Inflammatory macrophage treated with lipopolysaccharide for 4 hours (primary cell): ENCODE measurements at regions not wholly inside any gene's neighbourhood (a gene's known extent, or its start where the extent isn't known, plus 50 kb on each side); places are given as distances from the start of the nearest gene placed in this dataset.
A peak's percentile ranks its signal among the peaks of the same experiment; 100 is the strongest.
"Not testable (repeated sequence)": the region's sequence is repeated elsewhere in the genome, so short reads cannot be mapped to it uniquely, and the experiment has no call there.

Experiments
- DNase-seq: peaks from one replicate; pipeline ENCODE4 v3.0.0-alpha.2; 2020

- DNase-seq, result no peak
Observed at GRCh38 chr14:44873536-44873935, 88.2 kb downstream of the KLHL28 start.

GRCh38 chr14:44866770-44867169, 95.0 kb downstream of the KLHL28 start:
- DNase-seq, result no peak

GRCh38 chr14:44866322-44866721, 95.4 kb downstream of the KLHL28 start:
- DNase-seq, result no peak

- no peak for DNase-seq
Observed at GRCh38 chr14:44863271-44863670, 98.5 kb downstream of the KLHL28 start.

GRCh38 chr14:44854114-44854513, 107.6 kb downstream of the KLHL28 start:
- no peak for DNase-seq

- DNase-seq, result no peak
Observed at GRCh38 chr14:44847526-44848309, 114.0 kb downstream of the KLHL28 start.

GRCh38 chr14:44846232-44846824, 115.4 kb downstream of the KLHL28 start:
- peak; percentile 47 for DNase-seq

GRCh38 chr14:44835928-44836327, 125.8 kb downstream of the KLHL28 start:
- DNase-seq, result not testable (repeated sequence)

- no peak for DNase-seq
Observed at GRCh38 chr14:44833376-44834060, 128.2 kb downstream of the KLHL28 start.

- DNase-seq, result no peak
Observed at GRCh38 chr14:44830371-44830770, 131.4 kb downstream of the KLHL28 start.

GRCh38 chr14:44829021-44829420, 132.7 kb downstream of the KLHL28 start:
- no peak for DNase-seq

GRCh38 chr14:44828023-44828422, 133.7 kb downstream of the KLHL28 start:
- no peak for DNase-seq

GRCh38 chr14:44820230-44820964, 141.3 kb downstream of the KLHL28 start:
- no peak for DNase-seq

- no peak for DNase-seq
Observed at GRCh38 chr14:44814196-44814595, 147.6 kb downstream of the KLHL28 start.

GRCh38 chr14:44812672-44813071, 149.1 kb downstream of the KLHL28 start:
- no peak for DNase-seq

- DNase-seq, result no peak
Observed at GRCh38 chr14:44804391-44804790, 157.4 kb downstream of the KLHL28 start.

- peak; percentile 19 for DNase-seq
Observed at GRCh38 chr14:44803239-44803905, 158.4 kb downstream of the KLHL28 start.

GRCh38 chr14:44798386-44799242, 163.1 kb downstream of the KLHL28 start:
- no peak for DNase-seq

GRCh38 chr14:44795725-44796124, 166.0 kb downstream of the KLHL28 start:
- no peak for DNase-seq

- DNase-seq, result no peak
Observed at GRCh38 chr14:44791730-44792129, 170.0 kb downstream of the KLHL28 start.

- DNase-seq, result no peak
Observed at GRCh38 chr14:44788612-44789011, 173.1 kb downstream of the KLHL28 start.

GRCh38 chr14:44785096-44785495, 176.7 kb downstream of the KLHL28 start:
- DNase-seq, result no peak
